ENCODE measurements at regions not wholly inside any gene's neighbourhood (a gene's known extent, or its start where the extent isn't known, plus 50 kb on each side); places are given as distances from the start of the nearest gene placed in this dataset.

DNA sequence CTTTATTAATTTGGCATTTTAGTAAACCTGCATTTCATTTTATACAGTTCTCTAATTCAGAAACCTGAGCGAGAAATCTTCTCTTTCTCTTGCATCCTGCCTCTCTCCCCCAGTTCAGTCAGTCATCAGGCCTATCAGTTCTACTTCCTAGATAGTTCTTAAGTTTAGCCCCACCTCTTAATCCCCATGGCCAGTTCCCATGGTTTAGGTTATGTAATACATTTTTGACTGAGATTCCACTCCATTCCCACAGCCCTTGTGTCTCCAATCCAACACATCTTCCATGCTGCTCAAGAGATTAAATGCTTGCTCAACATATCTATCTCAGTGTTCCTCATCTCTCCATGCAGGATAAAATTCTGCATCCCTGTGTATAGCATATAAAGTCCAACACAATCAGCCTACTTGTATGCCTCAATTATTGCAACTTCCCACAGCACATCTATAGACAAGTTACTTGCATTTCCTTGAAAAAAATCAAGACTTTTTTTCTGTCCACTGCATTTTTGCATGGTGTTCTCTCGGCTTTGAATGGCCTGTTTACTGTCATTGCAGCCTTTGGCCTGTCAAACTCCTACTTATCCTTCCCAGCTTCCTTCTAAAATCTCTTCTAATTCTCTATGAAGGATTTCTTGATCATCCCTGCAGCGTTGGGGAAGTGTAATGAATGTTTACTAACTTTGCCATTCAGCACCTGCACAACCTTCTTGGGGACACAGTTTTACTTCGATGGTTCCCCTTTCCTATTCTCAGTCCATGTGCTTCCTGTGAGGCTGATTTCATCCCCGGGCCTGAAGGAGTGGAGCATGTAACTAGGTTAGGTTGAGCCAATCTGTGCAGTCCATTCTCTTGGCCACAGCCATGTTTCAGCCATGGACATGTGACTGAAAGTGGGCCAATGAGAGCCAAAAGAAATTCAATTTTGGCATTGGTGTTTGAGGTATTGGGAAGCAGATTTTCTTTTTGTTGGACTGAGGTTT, 80.8 kb downstream of the DACT1 start:
- TF ChIP-seq, protein P1, sequence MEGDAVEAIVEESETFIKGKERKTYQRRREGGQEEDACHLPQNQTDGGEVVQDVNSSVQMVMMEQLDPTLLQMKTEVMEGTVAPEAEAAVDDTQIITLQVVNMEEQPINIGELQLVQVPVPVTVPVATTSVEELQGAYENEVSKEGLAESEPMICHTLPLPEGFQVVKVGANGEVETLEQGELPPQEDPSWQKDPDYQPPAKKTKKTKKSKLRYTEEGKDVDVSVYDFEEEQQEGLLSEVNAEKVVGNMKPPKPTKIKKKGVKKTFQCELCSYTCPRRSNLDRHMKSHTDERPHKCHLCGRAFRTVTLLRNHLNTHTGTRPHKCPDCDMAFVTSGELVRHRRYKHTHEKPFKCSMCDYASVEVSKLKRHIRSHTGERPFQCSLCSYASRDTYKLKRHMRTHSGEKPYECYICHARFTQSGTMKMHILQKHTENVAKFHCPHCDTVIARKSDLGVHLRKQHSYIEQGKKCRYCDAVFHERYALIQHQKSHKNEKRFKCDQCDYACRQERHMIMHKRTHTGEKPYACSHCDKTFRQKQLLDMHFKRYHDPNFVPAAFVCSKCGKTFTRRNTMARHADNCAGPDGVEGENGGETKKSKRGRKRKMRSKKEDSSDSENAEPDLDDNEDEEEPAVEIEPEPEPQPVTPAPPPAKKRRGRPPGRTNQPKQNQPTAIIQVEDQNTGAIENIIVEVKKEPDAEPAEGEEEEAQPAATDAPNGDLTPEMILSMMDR (IDR thresholded peaks at IDR 0.05), result no peak
- TF ChIP-seq POLR2A (IDR thresholded peaks at IDR 0.05), result no peak
